NCI-H1048 (cell line): ENCODE measurements at regions not wholly inside any gene's neighbourhood (a gene's known extent, or its start where the extent isn't known, plus 50 kb on each side); places are given as distances from the start of the nearest gene placed in this dataset.
A peak's percentile ranks its signal among the peaks of the same experiment; 100 is the strongest.

Experiments used
- DNase-seq: peaks from one replicate; lab custom pipeline; 2025; lab: John Stamatoyannopoulos, UW

GRCh38 chr2:226274143-226274542 is 525.5 kb downstream of the IRS1 start:
- DNase-seq = no peak

DNA sequence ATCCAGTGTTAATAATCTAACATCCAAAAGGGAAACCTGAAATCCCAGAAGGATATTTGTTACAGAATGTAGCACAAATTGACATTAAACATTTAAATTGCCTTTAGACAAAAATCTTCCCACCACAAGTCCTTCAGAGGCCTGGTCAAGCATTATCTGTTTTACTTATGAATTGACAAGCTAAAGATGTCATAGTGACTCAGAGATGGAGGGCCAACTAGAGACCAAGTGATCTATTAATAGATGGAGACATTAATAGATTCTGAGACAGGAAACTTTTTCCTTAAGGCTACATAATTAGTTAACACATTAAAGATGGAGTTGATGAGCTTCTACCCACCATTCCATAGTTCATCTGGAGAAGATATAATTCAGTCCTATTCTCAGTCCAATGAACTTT is 526.2 kb downstream of the IRS1 start:
- no peak for DNase-seq

DNA sequence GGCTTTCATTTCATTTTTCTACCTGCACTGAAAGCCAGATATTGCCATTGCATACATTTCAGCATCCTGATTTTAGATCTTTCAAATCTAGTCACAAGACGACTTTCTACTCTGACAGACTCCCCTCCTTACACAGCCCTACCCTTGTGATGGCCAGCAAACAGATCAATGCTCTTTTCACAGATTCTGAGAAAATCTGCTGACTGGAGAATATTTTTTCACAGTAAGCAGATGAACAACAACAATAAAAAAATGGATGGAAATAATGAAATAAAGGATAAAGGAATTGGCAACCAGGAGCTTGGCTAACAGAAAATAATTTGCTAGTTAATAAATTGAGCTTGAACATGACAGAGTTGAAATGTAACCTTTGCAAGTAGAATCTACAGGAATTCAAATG is 527.2 kb downstream of the IRS1 start:
- DNase-seq = no peak

DNA sequence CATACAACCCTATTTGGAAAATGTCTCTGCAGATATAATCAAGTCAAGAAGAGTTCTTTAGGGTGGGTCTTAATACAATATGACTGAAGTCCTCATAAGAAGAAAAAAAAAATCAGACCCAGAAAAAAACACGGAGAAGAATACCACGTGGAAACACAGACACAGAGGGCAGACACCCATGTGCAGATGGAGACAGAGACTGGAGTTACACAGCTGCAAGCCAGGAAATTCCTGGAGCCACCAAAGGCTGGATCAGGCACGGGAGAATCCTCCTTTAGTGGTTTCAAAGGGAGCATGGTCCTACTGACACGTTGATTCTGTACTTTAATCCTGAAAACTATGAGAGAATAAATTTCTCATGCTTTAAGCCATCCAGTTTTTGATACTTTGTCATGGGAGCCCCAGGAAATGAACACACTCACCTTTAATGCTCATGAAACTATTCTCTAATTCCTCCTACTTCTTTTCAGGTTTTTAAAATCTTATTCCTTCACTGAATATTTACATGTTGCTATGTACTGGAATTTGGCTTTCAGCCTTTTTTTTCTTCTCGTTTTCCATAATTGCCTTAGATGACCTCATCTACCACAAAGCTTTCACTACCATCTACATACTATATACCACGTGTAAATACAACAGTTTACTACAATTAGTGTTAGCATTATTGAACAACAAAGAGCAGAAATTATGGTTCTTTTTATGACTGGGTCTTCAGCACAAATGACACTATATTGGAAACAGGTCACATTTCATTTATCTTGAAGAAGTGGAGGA is 529.1 kb downstream of the IRS1 start:
- no peak for DNase-seq

DNA sequence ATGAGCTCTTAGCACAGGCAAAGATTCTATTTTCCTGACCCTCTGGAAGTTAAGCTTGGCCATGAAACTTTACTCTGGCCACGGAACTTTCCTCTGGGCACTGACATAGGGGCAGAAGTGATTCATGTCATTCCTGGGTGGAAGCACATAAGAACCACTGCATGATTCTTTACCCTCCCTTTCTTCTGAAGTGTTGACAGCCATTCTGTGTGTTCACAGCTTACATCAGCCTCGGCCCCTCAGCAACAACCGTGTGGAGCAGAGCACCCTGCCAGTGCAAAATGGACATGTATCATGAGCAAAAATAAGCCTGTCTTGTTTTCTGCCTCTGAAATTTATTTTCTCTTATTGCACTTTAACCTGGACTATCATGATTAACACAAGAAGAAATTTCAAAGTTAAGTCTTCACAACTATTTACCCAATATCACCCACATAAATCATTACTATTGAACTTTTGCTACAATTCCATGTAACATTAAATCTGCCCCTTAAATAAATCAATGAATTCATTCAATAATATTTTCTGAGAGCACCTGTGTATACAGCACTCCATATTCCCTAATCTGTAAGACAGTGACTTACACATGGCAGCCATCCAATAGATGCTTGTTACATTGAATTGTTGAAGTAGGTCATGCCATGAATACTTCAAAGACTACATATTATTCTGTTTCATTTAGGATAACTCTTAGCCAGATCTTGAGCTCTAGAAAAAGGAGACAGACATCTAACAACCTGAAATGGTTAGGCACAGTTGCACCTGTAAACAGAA is 531.9 kb downstream of the IRS1 start:
- DNase-seq = no peak

DNA sequence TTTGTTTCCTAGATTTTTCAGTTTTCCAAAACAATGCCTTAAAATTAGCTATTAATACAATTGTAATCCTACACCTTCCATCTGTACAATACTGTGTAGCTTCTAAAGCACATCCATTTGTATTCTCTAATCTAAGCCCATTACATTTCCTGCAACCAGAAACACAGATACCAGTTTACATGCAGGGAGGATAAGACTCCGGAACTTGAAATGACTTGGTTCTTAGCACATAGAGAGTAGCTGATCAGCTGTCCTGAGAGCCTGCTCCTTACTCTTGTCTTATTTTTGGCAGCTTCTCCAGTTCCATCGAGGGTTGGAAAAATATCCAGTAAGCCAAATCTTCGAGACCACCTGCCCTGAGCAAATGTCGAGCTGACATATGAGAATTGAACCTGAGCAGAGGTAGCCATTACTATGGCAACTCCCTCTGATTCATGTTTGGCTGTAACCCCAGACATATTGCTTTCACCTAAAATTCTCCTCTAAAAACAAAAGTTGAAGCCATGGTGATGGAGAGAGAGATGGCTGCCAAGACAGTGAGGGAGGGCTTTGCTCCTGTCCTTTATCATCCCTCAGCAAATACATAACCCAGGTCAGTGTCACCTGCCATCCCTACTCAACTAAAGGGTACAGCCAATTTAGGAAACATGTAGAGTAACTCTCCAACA is 542.8 kb downstream of the IRS1 start:
- no peak for DNase-seq

DNA sequence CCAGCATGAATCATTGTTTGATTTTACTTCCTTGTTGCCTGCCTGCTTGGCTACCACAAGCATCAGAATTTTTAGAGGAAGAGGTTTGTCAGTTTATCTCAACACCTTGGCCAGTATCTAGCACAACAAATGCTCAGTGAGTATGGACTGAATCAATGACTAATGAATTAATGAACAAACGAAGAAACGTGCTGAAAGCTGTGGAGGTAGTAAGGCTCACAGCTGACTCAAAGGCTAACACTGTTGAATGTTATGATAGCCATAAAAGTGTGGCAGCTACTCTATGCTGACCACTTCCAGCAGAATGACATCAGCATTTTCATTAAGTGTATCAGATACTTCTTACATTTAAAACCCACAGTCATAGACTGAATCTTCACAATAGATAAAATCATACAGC is 543.4 kb downstream of the IRS1 start:
- no peak for DNase-seq

- DNase-seq = no peak
Measured at GRCh38 chr2:226251661-226252060, 548.0 kb downstream of the IRS1 start.

DNA sequence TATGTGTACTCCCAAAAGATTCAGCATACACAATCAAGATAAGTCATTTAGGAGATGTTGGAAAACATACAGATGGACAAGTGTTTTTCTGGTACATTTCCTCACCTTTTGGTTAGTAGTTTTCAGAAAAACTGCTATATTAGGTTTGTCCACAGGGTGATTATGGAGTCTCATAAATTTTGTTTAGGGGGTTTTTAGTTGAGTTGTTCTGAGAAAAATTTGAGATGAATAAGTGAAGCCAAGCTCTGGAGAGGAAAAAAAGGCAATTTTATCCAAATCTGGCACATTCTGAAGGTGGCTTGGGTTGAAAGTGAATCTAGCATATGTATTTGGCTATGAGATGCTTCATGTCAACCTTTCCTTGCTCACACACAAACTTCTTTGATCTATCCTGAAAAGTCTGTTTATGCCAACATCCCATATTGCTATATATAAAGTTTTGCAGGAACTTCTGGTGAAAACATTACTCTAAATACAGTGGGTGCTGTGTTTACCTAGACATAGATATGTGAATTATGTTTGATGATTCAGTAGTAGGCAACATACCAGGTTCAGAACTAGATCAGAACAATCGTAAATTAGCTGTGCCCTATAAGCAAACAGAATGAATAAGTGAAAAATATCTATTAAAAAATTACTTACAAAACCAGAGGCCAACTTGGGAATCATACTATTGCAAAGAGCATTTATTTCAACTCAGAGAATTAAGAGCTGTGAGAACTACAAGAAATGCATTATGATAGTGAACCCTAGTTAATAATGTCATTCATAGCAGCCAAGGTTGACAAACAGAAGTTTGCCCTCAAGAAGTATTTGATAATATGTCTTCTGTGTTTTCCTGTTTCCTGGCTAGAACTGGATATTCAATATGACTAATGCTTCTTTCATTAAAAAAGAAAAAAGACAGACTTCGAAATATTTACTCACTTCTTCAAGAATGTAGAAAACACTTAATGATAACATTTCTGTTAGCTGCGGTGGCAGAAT is 552.0 kb downstream of the IRS1 start:
- no peak for DNase-seq

- no peak for DNase-seq
Measured at GRCh38 chr2:226234187-226234586, 565.4 kb downstream of the IRS1 start.

DNA sequence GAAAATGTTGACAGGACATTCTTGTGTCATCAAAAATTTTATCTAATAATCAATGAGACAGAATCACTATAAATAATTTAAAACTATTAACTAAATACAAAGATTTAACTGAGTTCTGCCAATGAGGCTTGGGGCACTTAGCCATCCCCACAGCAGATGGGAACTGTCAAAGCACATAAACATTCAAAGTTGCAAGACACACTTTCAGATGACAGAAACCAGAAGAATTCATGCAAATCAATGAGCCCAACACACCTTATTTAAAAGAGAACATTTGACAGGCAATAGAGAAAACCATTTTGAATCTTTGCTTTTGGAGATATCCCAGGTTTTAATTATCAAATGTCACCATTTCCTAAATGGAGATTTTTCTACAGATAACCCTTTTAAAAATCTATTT is 566.2 kb downstream of the IRS1 start:
- DNase-seq = no peak

- DNase-seq = no peak
Measured at GRCh38 chr2:226228080-226228479, 571.5 kb downstream of the IRS1 start.

GRCh38 chr2:226227341-226227740 is 572.3 kb downstream of the IRS1 start:
- DNase-seq = no peak

DNA sequence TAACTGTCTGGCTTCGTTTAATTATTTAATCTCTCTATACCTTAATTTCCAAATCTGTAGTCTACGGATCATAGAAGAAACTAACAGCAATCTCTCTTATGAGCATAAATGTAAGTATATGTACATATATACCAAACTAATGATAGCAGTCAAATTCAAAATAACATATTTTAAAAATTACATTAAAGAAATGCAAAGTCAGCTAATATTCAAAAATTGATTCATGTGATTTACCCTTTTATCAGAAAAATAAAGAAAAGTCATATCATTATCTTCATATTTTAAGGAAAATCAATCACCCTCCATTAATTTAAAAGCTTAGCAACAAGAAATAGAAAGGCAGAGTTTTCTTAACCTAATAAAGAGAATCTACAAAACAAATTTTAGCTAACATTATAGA is 575.9 kb downstream of the IRS1 start:
- no peak for DNase-seq

DNA sequence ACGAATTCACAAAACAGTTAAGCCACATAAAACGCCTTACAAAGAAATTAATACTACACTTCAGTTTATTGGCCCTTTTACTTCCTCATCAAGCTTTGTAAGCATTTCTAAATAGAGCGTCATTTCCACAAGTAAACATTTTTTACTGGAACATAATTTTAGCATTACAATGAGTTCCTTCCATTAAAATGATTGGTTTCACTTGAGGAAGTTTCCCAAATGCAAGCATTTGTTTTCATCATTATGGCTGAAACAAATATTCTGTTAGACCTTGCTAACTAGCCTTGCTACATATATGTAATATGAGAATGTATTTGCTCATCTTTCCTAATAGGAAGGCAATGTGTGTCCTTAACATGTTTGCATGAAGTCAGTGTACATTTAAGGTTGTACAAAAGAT is 579.1 kb downstream of the IRS1 start:
- no peak for DNase-seq

- no peak for DNase-seq
Measured at GRCh38 chr2:226217191-226217590, 582.4 kb downstream of the IRS1 start.

DNA sequence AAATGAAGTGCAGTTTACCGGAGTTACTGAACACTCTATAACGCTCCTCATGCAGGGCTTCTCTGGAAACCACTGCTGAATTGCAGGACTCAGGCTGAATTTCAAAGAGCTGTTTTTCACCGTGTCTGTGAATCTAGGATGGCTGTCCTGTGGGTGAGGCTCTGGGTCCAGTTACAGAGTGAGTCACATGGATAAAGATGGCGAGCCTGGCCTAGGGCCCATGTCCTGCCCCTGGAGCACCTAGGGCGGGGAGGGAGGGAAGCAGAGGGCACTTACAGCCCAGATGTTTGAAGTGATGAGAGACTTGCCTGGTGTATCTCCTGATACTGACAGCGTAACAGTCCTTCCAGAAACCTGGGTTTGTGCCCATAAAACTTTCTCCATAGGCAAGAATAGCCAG is 583.0 kb downstream of the IRS1 start:
- no peak for DNase-seq

DNA sequence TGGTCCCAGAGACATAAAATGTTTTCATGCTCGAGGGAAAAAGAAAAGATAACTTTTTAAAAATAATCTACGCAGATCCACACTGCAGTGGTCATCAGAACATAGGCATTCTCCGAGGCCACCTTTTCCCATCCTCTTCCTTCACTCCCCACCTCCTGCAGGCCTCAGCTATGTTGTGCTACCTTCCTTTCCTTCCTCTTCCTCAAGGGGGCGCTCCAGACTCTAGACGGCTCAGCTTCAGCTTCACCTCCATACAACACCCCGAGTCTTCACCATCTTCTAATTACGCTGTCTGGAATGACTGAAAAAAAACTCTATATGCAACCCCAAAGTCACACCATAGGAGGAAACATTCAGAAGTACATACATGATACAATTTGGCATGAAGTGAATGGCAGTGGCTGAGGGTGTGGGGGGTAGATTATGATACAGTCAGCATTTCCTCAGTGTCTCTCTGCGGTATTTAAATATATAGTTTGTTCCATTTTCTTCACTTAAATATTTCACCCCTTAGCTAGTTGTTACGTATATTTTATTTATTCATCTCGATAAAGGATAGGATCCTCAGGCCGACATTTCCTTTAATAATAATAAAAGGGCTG is 583.6 kb downstream of the IRS1 start:
- DNase-seq = peak; percentile 40

DNA sequence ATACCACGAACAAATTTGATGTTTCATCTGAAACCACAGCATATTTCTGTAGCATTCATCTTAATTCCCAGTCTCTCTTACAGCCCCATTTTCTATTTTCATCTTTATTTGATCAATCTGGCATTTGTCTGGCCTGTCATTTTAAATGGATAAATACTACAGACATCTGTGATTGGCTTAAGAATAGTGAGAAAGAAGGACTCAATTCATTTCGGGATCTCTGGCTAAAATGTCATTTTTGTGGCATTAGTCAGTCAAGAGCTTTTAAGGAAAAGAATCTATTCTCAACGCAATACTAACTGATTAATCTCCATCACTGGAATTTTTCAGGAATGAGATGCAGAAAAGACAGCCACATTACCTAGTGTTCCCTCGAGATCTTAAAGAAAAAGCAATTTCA is 585.9 kb downstream of the IRS1 start:
- DNase-seq = no peak

GRCh38 chr2:226211439-226211838 is 588.2 kb downstream of the IRS1 start:
- DNase-seq = no peak

DNA sequence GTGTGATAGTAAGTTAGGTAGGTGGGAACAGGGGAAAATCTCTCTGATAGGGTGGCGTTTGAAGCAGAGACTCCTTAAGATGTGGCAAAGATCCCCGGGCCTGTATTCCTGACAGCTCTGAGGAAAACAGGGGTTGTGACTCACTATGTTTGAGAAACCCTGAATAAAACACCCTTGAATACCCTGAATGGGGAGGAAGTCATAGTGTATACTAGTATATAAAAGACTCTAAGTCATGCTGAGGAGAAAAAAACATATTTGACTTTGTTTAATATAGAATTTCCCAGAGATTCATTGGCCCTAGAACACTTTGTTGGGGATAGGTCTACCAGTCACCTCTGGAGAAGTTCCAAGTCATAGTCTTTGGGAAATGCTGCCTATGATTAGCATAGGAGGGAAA is 590.9 kb downstream of the IRS1 start:
- no peak for DNase-seq
